Cerebellar cortex (tissue), 1 donor: ENCODE measurements at regions not wholly inside any gene's neighbourhood (a gene's known extent, or its start where the extent isn't known, plus 50 kb on each side); places are given as distances from the start of the nearest gene placed in this dataset.
"Not testable (repeated sequence)": the region's sequence is repeated elsewhere in the genome, so short reads cannot be mapped to it uniquely, and the experiment has no call there.

Experiments used
- DNase-seq: peaks from one replicate; pipeline ENCODE4 v3.0.0-alpha.2; 2015; ENCODE audit warnings: low spot score

DNA sequence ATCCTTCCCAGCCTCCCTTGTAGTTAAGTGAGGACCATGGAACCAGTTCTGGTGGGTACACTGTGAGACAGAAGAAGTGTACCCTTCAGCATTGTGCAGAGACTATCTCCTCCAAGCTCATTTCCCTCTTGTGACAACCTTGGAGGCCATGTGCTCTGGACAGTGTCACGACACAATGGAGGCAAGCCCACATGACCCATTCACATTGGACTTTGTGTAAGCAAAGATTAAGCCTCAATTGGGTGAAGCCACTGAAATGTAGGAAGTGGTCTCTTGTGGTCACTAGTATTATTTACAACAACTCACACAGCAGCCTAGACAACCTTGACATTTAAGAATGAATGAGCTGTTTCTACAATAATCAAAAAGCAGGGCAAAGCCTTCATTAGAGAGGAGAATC, 124.2 kb downstream of the INHBA start:
- no peak for DNase-seq

DNA sequence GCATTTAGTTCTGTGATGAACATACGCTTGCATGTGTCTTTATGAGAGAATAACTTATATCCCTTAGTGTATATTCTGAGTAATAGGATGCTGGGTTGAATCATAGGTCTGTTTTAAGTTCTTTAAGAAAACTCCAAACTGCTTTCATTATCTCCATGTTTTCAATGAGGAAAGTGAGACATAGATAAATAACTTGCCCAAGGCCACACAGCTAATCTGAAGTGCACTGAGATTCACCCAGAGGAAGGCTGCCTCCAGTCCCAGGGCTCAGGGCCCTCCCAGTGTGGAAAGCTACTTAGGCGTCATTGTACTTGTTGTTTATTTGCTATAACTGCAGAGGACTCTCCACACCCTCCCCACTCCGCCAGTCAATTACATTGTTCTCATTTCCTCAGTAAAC, 126.7 kb downstream of the INHBA start:
- DNase-seq, result no peak

DNA sequence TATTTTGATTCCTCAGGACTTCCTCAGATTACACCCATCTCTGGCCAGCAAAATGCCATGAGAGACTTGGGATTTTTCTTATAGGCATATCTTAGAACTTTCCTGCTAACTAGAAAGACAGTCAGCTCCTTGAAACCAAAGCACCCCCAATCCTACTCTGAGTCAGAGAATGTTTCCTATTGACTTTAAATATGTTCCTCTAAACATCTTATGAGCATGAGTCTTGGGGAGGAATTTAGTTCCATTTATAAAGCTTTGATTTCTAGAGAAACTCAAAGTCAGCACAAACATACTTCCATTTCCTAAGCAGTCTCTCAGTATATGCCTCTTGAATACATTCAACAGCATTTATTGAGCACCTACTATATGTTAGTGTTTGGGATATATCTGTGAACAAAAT, 128.5 kb downstream of the INHBA start:
- no peak for DNase-seq

DNA sequence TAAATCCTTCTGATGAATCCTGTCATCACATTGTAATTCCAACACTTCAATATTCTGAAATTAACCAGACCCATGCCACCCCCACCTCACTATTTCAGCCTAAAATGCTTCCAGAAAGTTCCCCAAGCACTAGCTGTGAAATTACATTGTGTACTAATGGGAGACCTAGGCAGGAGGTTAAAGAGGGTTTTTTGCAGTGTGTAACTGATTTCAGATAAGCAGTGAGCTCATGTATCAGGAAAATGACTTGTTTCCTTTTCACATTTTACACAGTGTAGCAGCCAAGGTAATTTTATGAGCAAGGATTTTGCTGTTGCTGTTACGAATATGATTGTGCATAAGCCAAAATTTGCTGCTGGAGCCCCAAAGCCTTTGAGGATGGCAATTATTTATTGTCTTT, 129.0 kb downstream of the INHBA start:
- DNase-seq, result no peak

DNA sequence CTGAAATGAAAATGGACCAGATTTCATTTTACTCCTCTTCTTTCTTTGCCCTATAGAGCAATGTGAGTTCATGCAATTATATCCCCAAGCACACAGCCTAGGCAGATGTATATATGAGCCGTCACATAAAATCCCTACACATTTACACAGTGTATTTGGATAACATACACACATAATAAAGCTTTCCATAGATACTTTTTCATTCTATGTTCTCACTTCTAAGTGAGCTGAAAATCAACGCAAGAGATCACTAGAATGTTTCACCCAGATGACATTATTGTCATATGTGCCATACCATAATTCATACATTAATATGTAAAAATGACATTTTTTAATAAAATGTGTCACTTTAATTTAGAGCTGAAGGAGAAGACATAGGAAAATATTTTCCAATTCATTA, 129.4 kb downstream of the INHBA start:
- DNase-seq, result no peak

- no peak for DNase-seq
These were observed 129.9 kb downstream of the INHBA start for GRCh38 chr7:41573015-41573414.

- no peak for DNase-seq
These were observed 131.3 kb downstream of the INHBA start for GRCh38 chr7:41571573-41571972.

DNA sequence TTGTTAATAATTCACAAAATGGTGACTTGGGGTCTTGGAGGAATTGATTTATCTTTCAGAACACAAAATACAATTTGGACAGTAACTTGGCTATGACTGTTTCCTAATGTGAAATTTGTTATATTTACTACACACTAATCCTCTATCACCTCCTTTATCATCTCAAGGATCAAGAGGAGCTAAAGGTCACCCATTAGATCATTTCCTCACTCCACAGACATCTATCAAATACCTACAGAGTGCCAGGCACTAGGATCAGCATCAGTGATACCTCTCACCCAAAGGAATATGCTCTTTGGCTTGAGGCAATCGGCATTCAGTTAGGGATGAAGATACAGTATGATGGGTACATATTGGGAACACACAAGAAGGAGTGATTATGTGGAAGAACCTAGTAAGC, 132.1 kb downstream of the INHBA start:
- no peak for DNase-seq

DNA sequence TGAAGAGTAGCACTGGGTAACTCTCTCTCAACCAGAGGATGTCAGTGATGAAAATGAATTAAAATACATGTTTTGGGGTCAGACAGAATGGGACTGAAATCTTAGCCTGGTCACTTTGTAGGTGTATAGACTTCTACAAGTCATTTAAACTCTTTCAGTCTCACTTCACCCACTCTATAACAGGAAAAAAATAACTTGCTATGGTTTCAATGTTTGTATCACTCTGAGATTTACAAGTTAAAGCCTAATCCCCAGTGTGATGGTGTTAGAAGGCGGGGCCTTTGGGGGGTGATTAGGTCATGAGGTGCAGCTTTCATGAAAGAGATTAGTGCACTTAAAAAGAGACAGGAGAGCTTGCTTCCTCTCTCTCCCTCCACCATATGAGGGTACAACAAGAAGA, 134.8 kb downstream of the INHBA start:
- no peak for DNase-seq

DNA sequence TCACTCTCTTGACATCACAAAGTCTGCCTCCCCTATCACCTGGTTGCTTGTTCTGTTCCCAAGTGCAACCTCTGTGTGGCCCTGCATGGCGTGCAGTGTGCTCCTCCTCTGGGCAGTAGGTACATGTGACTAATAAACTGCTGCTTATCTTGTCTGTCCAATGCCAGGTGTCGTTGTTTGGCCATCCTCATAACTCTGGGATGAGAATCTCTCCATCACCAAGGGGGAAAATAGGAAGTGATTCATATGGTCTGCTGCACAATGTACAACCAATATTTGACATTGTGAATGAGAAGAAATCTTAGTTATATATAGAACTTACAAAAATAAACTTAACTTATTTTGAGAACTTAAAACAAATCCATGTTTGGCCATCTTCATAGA, 135.2 kb downstream of the INHBA start:
- DNase-seq, result no peak

- no peak for DNase-seq
These were observed 135.7 kb downstream of the INHBA start for GRCh38 chr7:41567031-41567730.

DNA sequence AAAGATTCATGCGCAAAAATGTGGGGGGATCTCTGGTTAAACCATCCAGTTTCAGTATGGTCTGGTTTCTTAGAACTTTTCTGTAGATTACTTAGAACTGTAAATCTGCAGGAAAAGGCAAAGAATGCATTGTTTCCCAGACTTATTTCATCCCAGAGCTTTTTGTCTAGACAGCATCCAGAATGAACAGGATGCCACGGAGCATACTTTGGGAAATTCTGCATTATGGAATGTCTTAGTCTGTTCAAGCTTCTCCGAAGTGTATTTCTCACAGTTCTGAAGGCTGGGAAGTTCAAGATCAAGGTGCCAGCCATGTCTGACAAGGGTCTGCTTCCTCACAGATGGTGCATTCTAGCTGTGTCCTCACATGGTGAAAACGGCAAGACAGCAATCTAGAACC, 136.3 kb downstream of the INHBA start:
- no peak for DNase-seq

GRCh38 chr7:41565655-41566054, 137.2 kb downstream of the INHBA start:
- no peak for DNase-seq

GRCh38 chr7:41559426-41559825, 143.5 kb downstream of the INHBA start:
- DNase-seq, result no peak

- no peak for DNase-seq
These were observed 148.4 kb downstream of the INHBA start for GRCh38 chr7:41554481-41554880.

- DNase-seq, result not testable (repeated sequence)
These were observed 152.8 kb downstream of the INHBA start for GRCh38 chr7:41550046-41550445.

GRCh38 chr7:41544241-41544640, 158.6 kb downstream of the INHBA start:
- DNase-seq, result no peak

- DNase-seq, result no peak
These were observed 162.3 kb downstream of the INHBA start for GRCh38 chr7:41540601-41541000.

DNA sequence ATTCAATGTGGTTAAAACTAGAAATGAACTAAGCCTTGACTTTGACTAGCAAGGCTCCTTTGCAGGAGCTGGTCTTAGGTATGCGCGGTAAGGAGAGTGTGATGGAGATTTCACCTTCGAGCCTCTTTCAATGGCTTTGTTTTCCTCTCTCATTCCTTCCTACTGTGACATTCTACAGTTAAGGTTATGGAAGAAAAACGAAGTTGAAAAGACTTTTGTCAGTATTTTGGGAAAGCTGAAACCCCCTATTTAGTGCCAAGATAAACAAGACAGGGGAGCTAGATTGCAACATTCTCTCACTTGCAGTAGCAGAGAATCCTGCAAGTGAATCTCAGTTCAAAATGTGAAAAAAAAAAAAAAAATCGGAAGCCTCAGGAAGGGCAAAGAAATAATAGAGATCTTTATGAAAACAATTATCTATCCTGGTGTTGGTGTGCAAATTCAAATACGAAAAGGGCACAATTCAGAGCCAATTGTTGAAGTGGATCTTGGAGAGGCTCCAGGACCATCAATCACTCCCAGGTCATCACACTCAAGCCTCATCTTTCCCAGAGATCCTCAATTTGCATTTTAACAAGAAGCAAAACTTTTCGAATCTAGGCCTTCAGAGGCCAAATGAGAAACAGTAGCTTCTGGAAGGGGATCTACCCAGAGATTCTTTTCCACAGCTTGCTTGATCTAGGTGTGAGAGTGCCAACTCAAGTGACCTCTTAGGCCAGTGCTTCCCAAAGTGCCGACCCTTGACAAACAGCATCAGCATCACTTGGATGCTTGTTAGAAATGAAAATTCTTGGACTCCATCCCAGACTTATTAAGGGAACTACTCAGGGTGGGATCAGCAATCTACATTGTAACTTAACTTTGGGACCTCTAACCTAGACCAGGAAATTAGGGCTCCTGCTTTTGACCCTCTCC, 163.8 kb downstream of the INHBA start:
- no peak for DNase-seq

- no peak for DNase-seq
These were observed 165.8 kb downstream of the INHBA start for GRCh38 chr7:41536873-41537665.

DNA sequence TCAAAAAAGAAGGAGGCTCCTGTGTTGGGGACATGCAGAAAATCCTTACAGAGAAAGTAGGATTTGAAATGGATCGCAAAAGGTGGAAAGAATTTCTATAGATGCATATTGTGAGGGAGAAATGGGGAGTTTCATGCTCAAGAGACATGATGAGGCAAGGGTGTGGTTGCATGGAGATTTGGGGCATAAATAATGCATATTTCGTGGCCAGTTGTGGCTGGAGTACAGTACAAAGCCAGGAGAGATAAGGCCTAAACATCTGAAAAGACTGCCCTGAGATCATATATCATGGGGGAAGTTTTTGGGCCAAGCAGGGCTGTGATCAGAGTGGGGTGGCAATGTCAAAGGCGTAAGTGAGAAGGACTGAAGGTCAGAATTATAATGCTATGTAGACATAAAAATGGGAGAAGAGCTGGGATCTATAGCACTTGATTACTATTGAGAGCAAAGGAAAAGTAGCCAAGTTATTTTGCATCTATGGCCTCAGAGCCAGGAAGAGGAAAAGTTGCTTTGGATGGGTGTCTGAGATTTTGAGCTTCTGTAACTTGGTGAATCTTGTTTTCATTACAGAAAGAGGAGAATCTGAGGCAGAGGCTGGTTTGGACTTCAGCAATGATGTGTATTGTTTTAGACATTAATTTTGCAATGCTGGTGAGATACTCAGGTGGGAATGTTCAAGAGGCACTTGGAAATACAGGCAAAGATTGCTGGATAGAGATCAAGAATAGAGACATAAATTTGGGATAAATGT, 166.6 kb downstream of the INHBA start:
- DNase-seq, result no peak

DNA sequence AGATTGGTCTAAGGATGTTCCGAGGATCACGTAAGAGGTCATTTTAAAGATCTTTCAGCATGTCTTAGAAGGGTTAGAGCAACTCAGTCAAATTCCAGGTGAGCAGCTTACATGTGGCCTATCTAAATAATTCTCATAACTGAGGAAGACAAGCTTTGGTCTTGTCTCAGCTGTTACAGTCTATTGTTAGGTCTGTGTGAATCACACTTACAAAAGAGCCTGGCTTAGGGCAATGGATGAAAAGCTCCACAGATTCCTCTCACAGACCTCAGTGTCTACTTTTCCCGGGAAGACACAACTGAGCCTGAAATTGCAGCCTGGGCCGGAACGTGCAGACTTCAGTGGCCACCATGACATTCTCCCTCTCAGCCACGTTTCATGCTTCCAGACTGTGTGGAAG, 173.1 kb downstream of the INHBA start:
- no peak for DNase-seq
